GM18508 (cell line): ENCODE measurements at regions not wholly inside any gene's neighbourhood (a gene's known extent, or its start where the extent isn't known, plus 50 kb on each side); places are given as distances from the start of the nearest gene placed in this dataset.

ENCODE experiments used
- ATAC-seq: cut with Tn5 transposase; IDR thresholded peaks from one replicate; pipeline ENCODE4 v1.9.1; 2021; ENCODE audit warnings: moderate number of reproducible peaks; ENCODE audit not compliant: insufficient read depth, unreplicated experiment

GRCh38 chr15:39438799-39439592, 141.9 kb upstream of the THBS1 start:
- ATAC-seq: no peak

DNA sequence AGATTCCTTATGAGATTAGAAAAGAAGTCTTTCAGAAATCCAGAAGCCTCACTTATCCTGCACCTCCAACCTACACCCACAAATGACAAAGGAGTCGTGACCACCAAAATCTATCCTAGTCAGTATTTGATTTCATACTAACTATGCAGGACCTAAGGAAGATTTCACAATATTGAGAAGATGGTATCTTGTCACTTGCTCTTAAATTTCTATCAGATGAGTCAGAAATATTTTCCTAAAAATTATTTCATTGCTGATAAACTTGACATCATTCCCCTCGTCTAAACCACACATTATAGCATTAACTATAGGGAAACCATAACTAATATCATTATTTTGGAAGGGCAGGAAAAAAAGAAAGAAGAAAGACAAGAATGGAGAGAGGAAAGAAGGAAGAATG, 138.0 kb upstream of the THBS1 start:
- no peak for ATAC-seq

GRCh38 chr15:39443659-39444219, 137.1 kb upstream of the THBS1 start:
- ATAC-seq: no peak

GRCh38 chr15:39444735-39445470, 136.0 kb upstream of the THBS1 start:
- ATAC-seq: no peak

DNA sequence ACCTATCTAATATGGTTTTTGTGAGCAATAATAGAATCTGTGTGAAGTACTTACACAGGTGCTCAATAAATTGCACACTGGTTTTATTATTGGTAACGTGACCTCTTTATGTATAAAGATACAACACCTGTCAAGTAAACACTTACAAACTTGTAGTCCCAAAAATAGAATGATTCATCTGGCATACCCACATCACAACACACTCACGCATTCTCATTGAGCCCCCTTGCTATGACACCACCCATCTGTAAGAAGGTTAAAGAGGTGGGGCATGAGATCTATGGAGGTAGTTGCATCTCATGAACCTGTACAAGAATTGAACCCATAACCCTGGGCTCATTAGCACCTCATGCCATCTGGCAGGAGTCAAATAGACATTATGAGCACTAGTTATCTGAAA, 134.9 kb upstream of the THBS1 start:
- no peak for ATAC-seq

DNA sequence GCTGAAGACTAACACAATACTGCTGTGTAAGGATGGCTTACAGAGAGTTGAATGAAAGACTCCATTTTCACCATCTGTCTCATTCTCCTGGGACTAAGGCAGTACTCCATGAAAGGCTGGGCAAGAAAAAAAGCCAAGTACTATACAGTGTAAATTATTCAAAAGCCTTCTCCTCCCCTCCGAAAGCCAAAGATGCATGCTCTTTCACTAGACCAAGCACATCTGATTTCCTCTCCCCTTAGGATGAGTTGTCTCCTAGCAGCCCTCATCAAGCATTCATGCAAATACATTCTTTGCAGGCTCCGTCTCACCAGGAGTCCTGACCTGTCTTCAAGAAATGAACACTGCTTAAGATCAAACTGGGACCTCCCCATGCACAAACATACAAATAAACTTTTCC, 133.5 kb upstream of the THBS1 start:
- ATAC-seq: no peak

DNA sequence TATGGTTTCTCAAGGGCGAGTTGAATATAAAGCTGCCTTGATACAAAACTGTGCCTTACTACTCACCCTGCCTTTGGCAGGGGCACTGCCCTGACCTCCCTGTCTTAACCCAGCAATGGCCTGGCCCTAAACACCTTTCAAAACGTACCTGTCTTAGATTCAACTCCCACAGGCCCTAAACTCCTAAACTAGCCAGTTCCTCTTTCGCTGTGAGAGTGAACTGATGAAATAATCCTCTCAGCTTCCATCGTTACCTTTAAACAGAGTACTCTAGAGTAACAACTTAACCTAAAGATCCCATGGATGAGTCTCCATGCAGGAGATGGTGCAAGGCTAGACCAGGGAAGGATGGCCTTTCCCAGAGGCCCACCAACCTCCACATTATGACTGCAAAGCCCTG, 133.0 kb upstream of the THBS1 start:
- ATAC-seq: no peak

DNA sequence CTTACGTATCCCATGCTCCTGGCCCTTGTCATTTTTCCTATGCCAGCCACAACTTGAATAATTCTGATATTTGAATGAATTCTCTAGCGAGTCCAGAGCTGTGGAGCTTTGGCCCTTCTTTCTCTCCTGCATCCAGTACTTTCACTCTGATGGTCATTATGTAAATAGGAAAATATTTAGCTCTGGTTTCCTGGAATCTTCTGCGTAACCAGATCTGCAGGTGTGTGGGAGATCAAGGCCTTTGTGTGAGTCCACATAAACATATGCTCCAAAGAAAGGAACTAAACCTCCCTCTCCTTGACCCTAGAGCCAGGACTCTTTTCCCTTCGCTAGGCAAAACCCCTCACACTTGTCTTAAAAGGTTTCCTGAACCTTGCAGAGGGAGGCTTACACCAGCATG, 132.5 kb upstream of the THBS1 start:
- no peak for ATAC-seq

GRCh38 chr15:39451121-39451688, 129.7 kb upstream of the THBS1 start:
- no peak for ATAC-seq

DNA sequence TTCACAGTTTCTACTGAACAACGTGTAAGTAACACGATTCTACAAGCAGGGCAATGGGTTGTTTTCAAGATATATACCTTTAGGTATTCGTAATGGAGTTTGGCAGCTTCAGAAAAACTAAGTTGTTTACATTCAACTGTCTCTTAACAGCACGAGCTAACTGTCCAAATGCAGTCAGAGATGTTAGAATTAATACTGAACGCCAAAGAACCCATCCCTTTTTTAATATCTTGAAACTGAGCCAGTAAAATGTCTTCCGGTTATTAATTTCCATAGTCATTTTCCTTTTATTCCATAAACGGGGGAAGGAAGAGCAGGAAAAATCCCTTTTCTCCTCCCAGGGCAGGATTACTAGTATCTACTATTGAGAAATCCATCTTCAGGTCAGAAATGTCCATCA, 129.0 kb upstream of the THBS1 start:
- ATAC-seq: no peak

- peak; percentile 90 for ATAC-seq
Measured at GRCh38 chr15:39453620-39454019, 127.3 kb upstream of the THBS1 start.

GRCh38 chr15:39454189-39454986, 126.5 kb upstream of the THBS1 start:
- no peak for ATAC-seq

DNA sequence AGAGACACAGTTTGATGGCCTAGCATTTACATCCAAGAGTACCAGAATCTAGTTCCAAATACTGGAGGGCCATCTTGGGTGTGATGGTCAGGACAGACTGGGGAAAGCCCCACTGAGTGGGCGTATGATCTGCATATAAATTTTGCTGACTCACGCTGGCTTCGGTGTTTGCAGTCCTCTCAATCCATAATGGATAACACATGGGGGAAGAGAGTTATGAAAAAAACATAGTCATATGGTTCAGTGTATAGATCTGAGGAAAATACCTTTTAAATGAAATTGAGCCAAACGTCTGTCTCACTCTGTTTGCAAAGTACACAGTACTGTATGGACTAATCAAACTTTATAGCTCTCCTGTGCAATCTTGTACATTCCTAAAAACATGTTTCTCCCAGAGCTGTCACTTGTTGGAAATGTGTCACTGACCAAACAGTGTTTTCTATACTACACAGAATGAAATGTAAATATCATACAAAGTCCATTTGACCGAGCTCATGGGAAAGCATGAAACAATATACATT, 125.3 kb upstream of the THBS1 start:
- no peak for ATAC-seq

DNA sequence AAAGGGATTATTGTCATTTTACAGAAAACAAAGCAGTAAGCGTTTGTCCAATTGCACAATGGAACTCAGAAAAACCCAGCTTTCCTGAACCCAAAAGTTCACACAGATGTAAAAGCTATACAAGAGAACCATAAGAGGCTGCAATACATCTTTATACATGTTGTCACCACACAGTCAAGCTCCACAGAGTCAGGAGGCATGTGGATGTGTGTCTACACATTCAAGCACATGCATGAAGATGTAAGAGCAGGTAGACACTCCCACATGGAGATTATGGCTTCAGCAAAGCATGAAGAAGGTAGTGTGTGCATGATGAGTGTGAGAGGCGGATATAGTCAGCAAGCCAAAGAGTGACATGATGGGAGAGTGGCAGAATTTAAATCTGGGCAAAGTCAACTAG, 124.7 kb upstream of the THBS1 start:
- no peak for ATAC-seq

GRCh38 chr15:39456582-39457330, 124.1 kb upstream of the THBS1 start:
- no peak for ATAC-seq

GRCh38 chr15:39458131-39458530, 122.7 kb upstream of the THBS1 start:
- ATAC-seq: no peak

DNA sequence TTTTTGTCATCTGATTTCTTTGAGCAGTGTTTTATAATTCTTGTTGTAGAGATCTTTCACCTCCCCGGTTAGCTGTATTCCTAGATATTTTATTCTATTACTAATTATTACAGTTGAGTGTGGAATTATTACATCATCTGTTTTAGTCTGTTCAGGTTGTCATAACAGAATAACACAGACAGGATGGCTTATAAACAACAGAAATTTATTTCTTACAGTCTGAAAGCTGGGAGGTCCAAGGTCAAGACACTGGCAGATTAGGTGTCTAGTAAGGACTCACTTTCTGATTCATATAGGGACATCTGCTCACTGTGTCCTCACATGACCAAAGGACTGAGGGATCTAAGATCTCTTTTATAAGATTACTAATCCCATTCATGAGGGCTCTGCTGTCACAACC, 121.3 kb upstream of the THBS1 start:
- ATAC-seq: no peak

- ATAC-seq: no peak
Measured at GRCh38 chr15:39460748-39461147, 120.1 kb upstream of the THBS1 start.

DNA sequence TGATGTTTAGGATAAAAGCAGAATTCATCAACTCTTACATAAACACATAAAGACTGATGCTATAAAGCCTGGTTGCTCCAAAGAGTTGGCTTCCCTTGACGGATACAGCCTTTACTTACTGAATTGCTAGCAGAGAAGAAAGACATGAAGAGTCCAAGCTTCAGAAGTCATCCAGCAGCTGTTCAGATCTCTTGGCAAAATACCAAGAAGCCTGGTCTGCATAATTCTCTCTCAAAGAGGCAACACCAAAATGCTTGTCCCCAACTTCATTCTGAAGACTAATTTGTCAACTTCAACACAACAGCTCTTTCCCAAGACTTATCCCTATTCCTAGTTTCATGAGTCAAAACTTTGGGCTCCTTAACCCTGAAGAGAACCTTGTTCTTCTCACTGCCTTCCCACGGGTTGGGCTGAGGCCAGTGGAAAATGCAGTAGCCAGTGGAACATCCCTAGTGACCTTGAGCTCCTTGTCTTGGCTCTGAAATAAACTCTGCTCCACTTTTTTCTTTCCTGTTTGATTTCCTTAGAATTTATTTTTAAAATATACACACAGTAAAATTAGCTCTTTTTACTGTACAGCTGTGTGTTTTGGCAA, 119.2 kb upstream of the THBS1 start:
- ATAC-seq: no peak
